H9 (cell line): ENCODE measurements at regions not wholly inside any gene's neighbourhood (a gene's known extent, or its start where the extent isn't known, plus 50 kb on each side); places are given as distances from the start of the nearest gene placed in this dataset.
"Not testable (repeated sequence)": the region's sequence is repeated elsewhere in the genome, so short reads cannot be mapped to it uniquely, and the experiment has no call there.

Experiments used
- DNase-seq: peaks from one replicate; pipeline ENCODE4 v3.0.0-alpha.2; 2017
- H2AFZ ChIP-seq: one replicate; pipeline ENCODE4 v1.6.1; 2013; ENCODE audit warnings: mild to moderate bottlenecking, low read length, control low read depth, moderate library complexity
- H2AK5ac ChIP-seq: 2 replicates; pipeline ENCODE4 v1.6.1; 2013; ENCODE audit warnings: low read length, control low read depth, mixed read lengths; ENCODE audit not compliant: insufficient read length
- H2BK120ac ChIP-seq: one replicate; pipeline ENCODE4 v1.6.1; 2013; ENCODE audit warnings: low read depth, mild to moderate bottlenecking, low read length, control low read depth, inconsistent platforms; ENCODE audit not compliant: poor library complexity, severe bottlenecking
- H2BK12ac ChIP-seq: 2 replicates; pipeline ENCODE4 v1.6.1; 2013; ENCODE audit warnings: low read length, control low read depth, mixed read lengths, low read depth; ENCODE audit not compliant: insufficient read length
- H2BK15ac ChIP-seq: 2 replicates; pipeline ENCODE4 v1.6.1; 2013; ENCODE audit warnings: low read depth, low read length, control low read depth
- H2BK20ac ChIP-seq: one replicate; pipeline ENCODE4 v1.6.1; 2013; ENCODE audit warnings: low read depth, mild to moderate bottlenecking, low read length, control low read depth, inconsistent platforms; ENCODE audit not compliant: poor library complexity, severe bottlenecking
- H2BK5ac ChIP-seq: 2 replicates; pipeline ENCODE4 v1.6.1; 2013; ENCODE audit warnings: low read length, control low read depth, mixed read lengths; ENCODE audit not compliant: insufficient read length
- H3K14ac ChIP-seq: 2 replicates; pipeline ENCODE4 v1.6.1; 2013; ENCODE audit warnings: low read length, control low read depth; ENCODE audit not compliant: insufficient read depth
- H3K18ac ChIP-seq: 2 replicates; pipeline ENCODE4 v1.6.1; 2013; ENCODE audit warnings: low read depth, mild to moderate bottlenecking, mixed read lengths, low read length, control low read depth; ENCODE audit not compliant: insufficient read length
- H3K23ac ChIP-seq: 2 replicates; pipeline ENCODE4 v1.6.1; 2013; ENCODE audit warnings: low read length, control low read depth, mixed read lengths, low read depth; ENCODE audit not compliant: insufficient read length
- H3K23me2 ChIP-seq: 2 replicates; pipeline ENCODE4 v1.6.1; 2013; ENCODE audit warnings: low read depth, mild to moderate bottlenecking, mixed read lengths, low read length, control low read depth; ENCODE audit not compliant: insufficient read length, poor library complexity, severe bottlenecking
- H3K27ac ChIP-seq: 2 replicates; pipeline ENCODE4 v1.5.1; 2013; ENCODE audit warnings: low read length, control low read depth, mixed read lengths, low read depth; ENCODE audit not compliant: insufficient read length
- H3K27me3 ChIP-seq: 2 replicates; pipeline ENCODE4 v1.6.1; 2013; ENCODE audit warnings: low read length, control low read depth, inconsistent platforms; ENCODE audit not compliant: insufficient read depth
- H3K4ac ChIP-seq: 2 replicates; pipeline ENCODE4 v1.6.1; 2013; ENCODE audit warnings: low read depth, mild to moderate bottlenecking, control low read depth, inconsistent platforms, low read length, moderate library complexity
- H3K4me1 ChIP-seq: 2 replicates; pipeline ENCODE4 v1.6.1; 2013; ENCODE audit warnings: low read length, control low read depth, inconsistent platforms; ENCODE audit not compliant: insufficient read depth
- H3K4me2 ChIP-seq: 2 replicates; pipeline ENCODE4 v1.6.1; 2013; ENCODE audit warnings: low read length, control low read depth, mixed read lengths; ENCODE audit not compliant: insufficient read length, insufficient read depth
- H3K56ac ChIP-seq: 2 replicates; pipeline ENCODE4 v1.6.1; 2013; ENCODE audit warnings: low read depth, mild to moderate bottlenecking, mixed read lengths, low read length, control low read depth; ENCODE audit not compliant: insufficient read length
- H3K79me1 ChIP-seq: 2 replicates; pipeline ENCODE4 v1.6.1; 2013; ENCODE audit warnings: low read depth, mild to moderate bottlenecking, moderate library complexity, low read length, control low read depth, inconsistent platforms; ENCODE audit not compliant: insufficient read depth, poor library complexity, severe bottlenecking
- H3K79me2 ChIP-seq: 2 replicates; pipeline ENCODE4 v1.6.1; 2013; ENCODE audit warnings: low read length, control low read depth, inconsistent platforms; ENCODE audit not compliant: insufficient read depth
- H3K9ac ChIP-seq: 2 replicates; pipeline ENCODE4 v1.6.1; 2013; ENCODE audit warnings: low read length, control low read depth, mixed read lengths; ENCODE audit not compliant: insufficient read length; ENCODE audit errors: extremely low read depth
- H3K9me3 ChIP-seq: one replicate; pipeline ENCODE4 v1.6.1; 2013; ENCODE audit warnings: low read depth, low read length, inconsistent platforms; ENCODE audit not compliant: control insufficient read depth
- H3T11ph ChIP-seq: one replicate; pipeline ENCODE4 v1.6.1; 2013; ENCODE audit warnings: mild to moderate bottlenecking, low read length, control low read depth, inconsistent platforms
- H4K20me1 ChIP-seq: one replicate; pipeline ENCODE4 v1.6.1; 2013; ENCODE audit not compliant: control insufficient read depth, insufficient read length, insufficient read depth
- H4K5ac ChIP-seq: 2 replicates; pipeline ENCODE4 v1.6.1; 2013; ENCODE audit warnings: low read depth, mild to moderate bottlenecking, mixed read lengths, low read length, control low read depth; ENCODE audit not compliant: insufficient read length
- H4K8ac ChIP-seq: replicated peaks from 2 replicates; pipeline ENCODE4 v1.6.1; 2013; ENCODE audit warnings: low read length, control low read depth, mixed read lengths, low read depth; ENCODE audit not compliant: insufficient read length
- H4K91ac ChIP-seq: 2 replicates; pipeline ENCODE4 v1.6.1; 2013; ENCODE audit warnings: low read depth, mild to moderate bottlenecking, moderate library complexity, mixed read lengths, low read length, control low read depth; ENCODE audit not compliant: insufficient read length
- H3K27ac Mint-ChIP-seq, 3 experiments: 2 replicates in 2 of 3; 3 replicates in 1 of 3; pipeline ENCODE4 v1.8.0; 2020 to 2021; ENCODE audit warnings: mixed read lengths in 3 of 3, mild to moderate bottlenecking in 1 of 3, moderate library complexity in 1 of 3
- H3K27me3 Mint-ChIP-seq: 2 replicates; pipeline ENCODE4 v1.8.0; 2021; ENCODE audit warnings: low read depth, mild to moderate bottlenecking, moderate library complexity, mixed read lengths
- H3K36me3 Mint-ChIP-seq, 3 experiments: 2 replicates in 2 of 3; 3 replicates in 1 of 3; pipeline ENCODE4 v1.8.0; 2020 to 2021; ENCODE audit warnings: low read depth in 3 of 3, mixed read lengths in 3 of 3; ENCODE audit not compliant: insufficient read depth in 1 of 3
- H3K4me1 Mint-ChIP-seq, 2 experiments: 2 replicates each; pipeline ENCODE4 v1.8.0; 2020; ENCODE audit warnings: mixed read lengths in 2 of 2
- H3K4me3 Mint-ChIP-seq, 2 experiments: 2 replicates in 1 of 2; 3 replicates in 1 of 2; pipeline ENCODE4 v1.8.0; 2020 to 2021; ENCODE audit warnings: mild to moderate bottlenecking in 2 of 2, mixed read lengths in 2 of 2, moderate library complexity in 1 of 2
- H3K9me3 Mint-ChIP-seq, 2 experiments: 2 replicates in 1 of 2; 3 replicates in 1 of 2; pipeline ENCODE4 v1.8.0; 2020; ENCODE audit warnings: mild to moderate bottlenecking in 2 of 2, mixed read lengths in 2 of 2, moderate library complexity in 1 of 2
- WGBS: extraction: QIAGEN DNeasy Blood & Tissue Kit; methylation state at CpG from one replicate; pipeline ENCODE4 v1.1.7; 2013; ENCODE audit warnings: missing lambda C conversion rate, low lambda C conversion rate, mixed read lengths; ENCODE audit not compliant: insufficient read length; ENCODE audit errors: extremely low coverage; 5-methylcytosine and 5-hydroxymethylcytosine counted together
- TF ChIP-seq, protein P1 (sequence below): fragments of 200-600 bp; sonication (generic); conservative IDR thresholded peaks from 3 replicates; pipeline ENCODE4 v1.8.0; 2021; ENCODE audit warnings: antibody characterized with exemption, mild to moderate bottlenecking

DNA sequence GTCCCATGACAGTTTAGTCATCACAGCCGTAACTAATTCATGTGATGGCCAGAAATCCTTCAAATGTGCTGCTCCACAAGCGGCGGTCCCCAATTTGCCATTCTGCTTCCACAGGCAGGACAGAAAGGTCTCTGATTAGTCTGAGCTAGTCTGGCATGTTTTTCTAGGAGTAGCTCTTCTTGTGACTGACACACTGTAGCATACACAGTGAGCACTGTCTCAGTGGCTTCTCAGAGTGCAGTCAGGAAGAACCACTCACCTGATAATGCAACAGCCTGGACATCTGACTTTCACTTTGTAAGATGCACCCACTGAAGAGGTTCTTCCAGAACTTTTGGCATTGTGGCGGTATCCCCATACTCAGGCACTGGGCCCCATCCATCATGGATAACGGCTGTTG lies 1266.2 kb downstream of the TMEM121 start:
- H4K91ac ChIP-seq, result no peak overlapping the region
- no peak overlapping the region for H4K5ac ChIP-seq
- no peaks in the 10 kb centered on the region for H4K20me1 ChIP-seq
- TF ChIP-seq, protein P1, sequence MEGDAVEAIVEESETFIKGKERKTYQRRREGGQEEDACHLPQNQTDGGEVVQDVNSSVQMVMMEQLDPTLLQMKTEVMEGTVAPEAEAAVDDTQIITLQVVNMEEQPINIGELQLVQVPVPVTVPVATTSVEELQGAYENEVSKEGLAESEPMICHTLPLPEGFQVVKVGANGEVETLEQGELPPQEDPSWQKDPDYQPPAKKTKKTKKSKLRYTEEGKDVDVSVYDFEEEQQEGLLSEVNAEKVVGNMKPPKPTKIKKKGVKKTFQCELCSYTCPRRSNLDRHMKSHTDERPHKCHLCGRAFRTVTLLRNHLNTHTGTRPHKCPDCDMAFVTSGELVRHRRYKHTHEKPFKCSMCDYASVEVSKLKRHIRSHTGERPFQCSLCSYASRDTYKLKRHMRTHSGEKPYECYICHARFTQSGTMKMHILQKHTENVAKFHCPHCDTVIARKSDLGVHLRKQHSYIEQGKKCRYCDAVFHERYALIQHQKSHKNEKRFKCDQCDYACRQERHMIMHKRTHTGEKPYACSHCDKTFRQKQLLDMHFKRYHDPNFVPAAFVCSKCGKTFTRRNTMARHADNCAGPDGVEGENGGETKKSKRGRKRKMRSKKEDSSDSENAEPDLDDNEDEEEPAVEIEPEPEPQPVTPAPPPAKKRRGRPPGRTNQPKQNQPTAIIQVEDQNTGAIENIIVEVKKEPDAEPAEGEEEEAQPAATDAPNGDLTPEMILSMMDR, result no peak
- no peak overlapping the region for H3T11ph ChIP-seq
- Mint-ChIP-seq H3K4me3 (no peak overlapping the region), H3K36me3 (peaks cover 5 to 14% (median 10%) of the 10 kb centered on the region in 3 experiments; a peak in 6 of 7 replicates), H3K27me3 (no peaks in the 10 kb centered on the region), H3K27ac (no peak overlapping the region), H3K4me1 (no peaks in the 10 kb centered on the region), H3K9me3 (peaks cover 79 to 91% of the 10 kb centered on the region in 2 experiments)
- WGBS, result no CpG with 5 or more reads among the region's 5 CpGs
- no peak overlapping the region for H3K4ac ChIP-seq
- H3K56ac ChIP-seq, result no peak overlapping the region
- H3K27me3 ChIP-seq, result no peaks in the 10 kb centered on the region
- peaks cover 59% of the 10 kb centered on the region for H3K9me3 ChIP-seq
- no peak overlapping the region for H3K27ac ChIP-seq
- no peak overlapping the region for H4K8ac ChIP-seq
- no peak overlapping the region for H2BK120ac ChIP-seq
- H3K9ac ChIP-seq, result no peak overlapping the region
- H2AFZ ChIP-seq, result no peak overlapping the region
- no peak overlapping the region for H2BK20ac ChIP-seq
- no peak overlapping the region for H3K4me2 ChIP-seq
- no peaks in the 10 kb centered on the region for H3K23me2 ChIP-seq
- H3K79me2 ChIP-seq, result no peaks in the 10 kb centered on the region
- H2BK12ac ChIP-seq, result no peak overlapping the region
- H3K79me1 ChIP-seq, result no peaks in the 10 kb centered on the region
- no peak overlapping the region for H3K23ac ChIP-seq
- no peak overlapping the region for H3K14ac ChIP-seq
- no peak for DNase-seq
- H2AK5ac ChIP-seq, result no peak overlapping the region
- H2BK15ac ChIP-seq, result no peak overlapping the region
- H2BK5ac ChIP-seq, result no peak overlapping the region
- no peak overlapping the region for H3K18ac ChIP-seq
- no peaks in the 10 kb centered on the region for H3K4me1 ChIP-seq

DNA sequence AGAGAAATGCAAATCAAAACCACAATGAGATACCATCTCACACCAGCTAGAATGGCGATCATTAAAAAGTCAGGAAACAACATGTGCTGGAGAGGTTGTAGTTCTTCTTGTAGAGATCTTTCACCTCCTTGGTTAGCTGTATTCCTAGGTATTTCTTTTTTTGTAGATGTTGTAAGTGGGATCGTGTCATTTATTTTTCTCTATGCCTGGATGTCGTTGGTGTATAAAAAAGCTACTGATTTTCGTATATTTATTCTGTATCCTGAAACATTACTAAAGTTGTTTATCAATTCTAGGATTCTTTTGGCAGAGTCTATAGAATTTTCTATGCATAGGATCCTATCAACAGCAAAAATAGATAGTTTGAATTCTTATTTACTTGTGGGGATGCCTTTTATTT lies 1271.8 kb downstream of the TMEM121 start:
- not testable (repeated sequence) for H3K14ac ChIP-seq, DNase-seq, H4K91ac ChIP-seq, H3T11ph ChIP-seq, H3K79me1 ChIP-seq, H3K4ac ChIP-seq, H3K27me3 Mint-ChIP-seq, H2BK12ac ChIP-seq, H3K27ac ChIP-seq, H4K20me1 ChIP-seq, H4K8ac ChIP-seq, H3K23me2 ChIP-seq, H3K4me1 ChIP-seq, H3K56ac ChIP-seq, H3K9ac ChIP-seq, H3K4me2 ChIP-seq, H2AK5ac ChIP-seq, H2AFZ ChIP-seq, H4K5ac ChIP-seq, H3K4me3 Mint-ChIP-seq, H3K27me3 ChIP-seq, H2BK15ac ChIP-seq, H3K18ac ChIP-seq, H2BK120ac ChIP-seq, H3K23ac ChIP-seq, H3K27ac Mint-ChIP-seq, H2BK5ac ChIP-seq, H3K4me1 Mint-ChIP-seq, H2BK20ac ChIP-seq, H3K79me2 ChIP-seq
- WGBS, result no CpG with 5 or more reads among the region's 4 CpGs
- peaks cover 49% of the 10 kb centered on the region for H3K9me3 ChIP-seq
- Mint-ChIP-seq H3K9me3 (peaks cover 77 to 88% of the 10 kb centered on the region in 2 experiments), H3K36me3 (peaks cover 7 to 22% (median 7%) of the 10 kb centered on the region in 3 experiments; a peak in 4 of 7 replicates)
